Stimulated activated CD8-positive, alpha-beta memory T cell treated with anti-CD3 and anti-CD28 coated beads, Interleukin-2, amount 100 ng/mL, for 48 hours (primary cell): ENCODE measurements at regions not wholly inside any gene's neighbourhood (a gene's known extent, or its start where the extent isn't known, plus 50 kb on each side); places are given as distances from the start of the nearest gene placed in this dataset.
"Not testable (repeated sequence)": the region's sequence is repeated elsewhere in the genome, so short reads cannot be mapped to it uniquely, and the experiment has no call there.

ENCODE experiments used
- DNase-seq, 2 donors: peaks; one replicate each; pipeline ENCODE4 v3.0.0-alpha.2; 2020; ENCODE audit warnings: low read depth in 2 of 2

- no peak for DNase-seq
Measured at GRCh38 chr3:87795701-87796100, 263.1 kb downstream of the CGGBP1 start.

DNA sequence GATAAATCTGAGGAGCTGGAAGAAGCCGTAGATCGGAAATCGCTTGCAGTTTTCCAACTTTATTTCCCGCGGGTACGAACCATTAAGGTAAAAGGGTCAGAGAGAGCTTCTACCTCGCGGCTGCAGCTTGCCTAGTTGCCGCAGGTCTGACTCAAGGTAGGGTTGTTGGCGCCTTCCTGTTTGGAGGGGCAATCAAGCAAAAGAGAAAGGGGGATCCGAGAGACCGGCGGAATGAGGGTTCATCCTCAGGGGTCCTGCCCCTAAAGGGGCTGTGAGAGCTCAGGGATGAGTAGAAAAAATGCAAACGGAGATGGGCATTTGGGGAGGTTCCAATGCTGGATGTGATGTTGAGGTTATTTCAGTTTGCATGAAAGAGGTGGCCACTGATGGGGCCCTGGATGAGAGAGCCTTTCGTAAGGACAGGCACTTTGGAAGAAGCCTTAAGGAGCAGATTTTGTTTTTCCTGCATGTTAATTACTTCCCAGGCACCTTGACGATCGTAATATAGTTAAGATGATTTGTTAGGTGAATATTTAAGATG, 265.4 kb downstream of the CGGBP1 start:
- DNase-seq, result no peak

DNA sequence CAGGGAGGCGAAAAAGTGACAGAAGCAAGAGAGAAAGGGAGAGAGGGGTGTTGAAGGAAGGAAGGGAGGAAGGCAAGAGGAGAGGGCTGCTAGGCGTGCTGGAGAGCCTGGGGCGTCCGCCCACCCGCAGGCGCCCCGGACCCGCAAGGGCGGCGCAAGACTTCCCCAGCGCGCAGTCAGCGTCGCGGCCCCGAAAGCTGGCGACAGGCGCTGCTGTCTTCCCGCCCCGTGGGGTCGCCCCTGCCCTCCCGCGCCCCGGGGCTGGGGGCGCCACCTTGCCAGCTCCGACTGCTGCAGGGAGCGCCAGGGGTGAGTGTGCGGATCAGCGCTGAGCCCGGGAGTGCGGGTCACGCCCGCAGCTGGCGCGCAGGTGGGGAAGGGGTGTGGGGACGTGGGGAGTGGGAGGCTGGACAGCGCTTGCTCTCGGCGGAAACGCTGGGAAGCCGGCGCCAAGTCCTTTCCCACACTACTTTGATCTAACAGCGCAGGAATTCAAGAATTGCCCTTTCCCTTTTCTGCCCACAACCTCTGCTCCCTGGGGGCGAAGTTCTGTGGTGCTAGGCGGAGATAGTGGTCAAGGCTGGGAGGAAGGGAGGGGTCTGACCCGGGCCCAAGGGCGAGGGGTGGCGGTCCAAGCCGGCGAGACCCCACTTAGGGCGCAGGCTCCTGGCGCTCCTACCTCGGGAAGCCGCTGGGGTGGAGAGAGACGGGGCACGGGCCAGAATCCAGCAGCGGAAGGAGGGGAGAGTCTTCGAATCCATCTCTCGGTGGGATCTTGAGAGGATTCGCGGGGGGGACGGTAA, 266.1 kb downstream of the CGGBP1 start, which contains the start of gene HTR1F:
HTR1F (plus strand) TSS at position 173 of the 803 bp plus-strand sequence.
- no peak for DNase-seq

- DNase-seq, result no peak
Measured at GRCh38 chr3:87792198-87792533, 266.6 kb downstream of the CGGBP1 start.

GRCh38 chr3:87791248-87792027, 267.4 kb downstream of the CGGBP1 start:
- DNase-seq, result no peak

- DNase-seq, result not testable (repeated sequence)
Measured at GRCh38 chr3:87789049-87789448, 269.8 kb downstream of the CGGBP1 start.

DNA sequence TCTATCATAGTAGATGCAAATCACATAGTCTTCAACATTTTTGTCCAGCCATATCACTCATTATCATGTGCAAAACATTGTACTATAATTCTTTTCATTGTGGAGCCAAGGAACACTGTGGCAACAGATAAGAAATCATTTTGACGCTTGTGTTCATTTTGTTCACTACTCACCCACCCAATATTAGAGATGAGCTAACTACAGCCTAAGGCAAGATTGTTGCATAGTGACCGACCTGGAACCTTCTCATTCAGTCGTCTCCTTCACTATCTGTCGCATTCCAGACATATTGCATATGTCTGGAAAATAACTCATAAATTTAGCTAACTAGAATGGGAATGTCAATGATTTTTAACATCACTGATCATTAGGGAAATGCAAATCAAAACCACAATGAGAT, 270.3 kb downstream of the CGGBP1 start:
- no peak for DNase-seq

GRCh38 chr3:87780811-87781210, 278.0 kb downstream of the CGGBP1 start:
- DNase-seq, result no peak

- DNase-seq, result no peak
Measured at GRCh38 chr3:87778876-87779275, 279.9 kb downstream of the CGGBP1 start.

DNA sequence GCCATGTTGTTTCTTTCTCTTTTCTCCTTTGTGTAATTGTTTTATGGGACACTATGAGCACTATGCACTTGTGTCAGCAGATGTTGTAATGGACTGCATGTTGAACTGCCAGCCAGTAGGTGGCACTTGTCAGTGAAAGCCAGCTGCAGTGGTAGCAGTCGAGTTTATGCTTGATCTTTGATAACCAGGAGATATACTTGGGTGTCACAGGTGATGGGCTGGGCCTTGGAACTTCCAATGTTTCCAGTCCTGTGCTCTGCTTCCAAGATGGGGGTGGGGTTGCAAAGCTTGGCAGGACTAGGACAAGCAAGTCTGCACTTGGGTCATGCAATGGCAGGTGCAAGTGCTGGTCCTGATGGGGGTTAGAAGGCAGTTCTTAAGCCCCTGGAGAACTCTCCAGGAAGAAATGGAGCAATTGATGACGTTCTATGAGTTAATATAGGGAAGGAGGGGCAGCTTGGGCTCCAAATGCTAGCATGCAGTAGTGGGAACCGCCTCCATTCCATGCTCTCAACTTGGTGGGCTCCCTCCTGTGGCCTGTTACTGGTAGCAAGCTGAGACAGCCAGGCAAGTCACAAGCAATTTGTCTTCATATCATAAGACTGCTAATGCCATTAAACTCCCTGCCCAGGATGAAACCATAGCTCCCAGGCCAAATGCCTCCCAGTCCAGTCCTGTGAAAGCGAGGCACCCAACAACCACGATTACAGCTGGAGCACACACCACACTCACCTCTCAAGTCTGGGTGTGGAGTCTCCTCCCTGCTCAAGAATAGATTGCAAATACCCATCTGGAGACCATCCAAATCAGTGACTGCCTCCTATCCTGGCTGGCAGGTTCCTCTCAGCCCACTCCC, 287.2 kb downstream of the CGGBP1 start:
- no peak for DNase-seq

DNA sequence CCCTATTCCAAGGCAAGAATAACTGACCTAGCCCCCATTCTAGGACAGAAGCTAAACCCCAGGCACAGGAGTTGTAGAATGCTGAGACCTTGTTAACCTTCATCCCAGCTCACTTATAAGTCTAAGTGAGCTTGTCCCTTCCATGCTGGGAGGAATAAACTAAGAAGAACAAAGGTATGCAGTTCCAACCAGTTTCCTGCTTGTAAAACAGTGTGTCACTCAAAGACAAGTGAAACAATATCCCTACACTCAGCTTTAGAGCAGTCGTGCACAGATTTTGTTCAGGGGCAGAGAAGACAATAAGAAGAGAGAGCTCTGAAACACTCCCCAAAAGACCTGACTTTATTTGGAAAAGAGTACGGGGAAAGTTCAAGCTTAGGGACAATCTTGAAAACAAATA, 292.1 kb downstream of the CGGBP1 start:
- DNase-seq, result no peak

- DNase-seq, result no peak
Measured at GRCh38 chr3:87765256-87765655, 293.5 kb downstream of the CGGBP1 start.

GRCh38 chr3:87761795-87762194, 297.0 kb downstream of the CGGBP1 start:
- DNase-seq, result no peak

GRCh38 chr3:87761341-87761740, 297.5 kb downstream of the CGGBP1 start:
- DNase-seq, result no peak

DNA sequence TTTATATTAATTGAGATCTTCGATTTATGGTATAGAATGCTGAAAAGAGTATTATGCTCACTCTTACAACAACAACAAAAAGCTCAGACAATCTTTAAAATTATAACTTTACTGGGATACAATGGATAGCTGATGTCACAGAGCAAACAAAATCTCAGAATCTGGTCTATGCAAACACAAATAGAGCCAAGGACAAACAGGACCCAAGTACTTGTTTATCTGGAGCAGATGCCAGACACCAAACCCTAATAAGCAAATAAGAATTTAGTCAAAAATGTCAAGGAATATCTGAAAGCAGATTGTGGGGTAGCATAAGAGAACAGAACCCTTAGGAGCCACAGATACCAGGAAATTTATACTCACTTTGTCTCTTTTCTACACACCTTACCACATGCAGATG, 302.2 kb downstream of the CGGBP1 start:
- DNase-seq, result no peak

GRCh38 chr3:87755852-87756251, 303.0 kb downstream of the CGGBP1 start:
- no peak for DNase-seq

DNA sequence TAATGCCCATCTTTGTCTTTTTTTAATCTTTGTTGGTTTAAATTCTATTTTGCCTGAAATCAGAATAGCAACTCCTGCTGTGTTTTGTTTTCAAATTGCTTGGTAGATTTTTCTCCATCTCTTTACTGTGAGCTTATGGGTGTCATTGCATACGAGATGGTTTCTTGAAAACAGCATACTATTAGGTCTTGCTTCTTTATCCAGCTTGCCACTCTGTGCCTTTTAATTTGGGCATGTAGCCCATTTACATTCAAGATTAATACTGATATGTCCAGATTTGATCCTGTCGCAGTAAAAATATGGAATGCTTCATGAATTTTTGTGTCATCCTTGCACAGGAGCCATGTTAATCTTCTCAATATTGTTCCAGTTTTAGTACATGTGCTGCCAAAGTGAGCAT, 316.6 kb downstream of the CGGBP1 start:
- no peak for DNase-seq

DNA sequence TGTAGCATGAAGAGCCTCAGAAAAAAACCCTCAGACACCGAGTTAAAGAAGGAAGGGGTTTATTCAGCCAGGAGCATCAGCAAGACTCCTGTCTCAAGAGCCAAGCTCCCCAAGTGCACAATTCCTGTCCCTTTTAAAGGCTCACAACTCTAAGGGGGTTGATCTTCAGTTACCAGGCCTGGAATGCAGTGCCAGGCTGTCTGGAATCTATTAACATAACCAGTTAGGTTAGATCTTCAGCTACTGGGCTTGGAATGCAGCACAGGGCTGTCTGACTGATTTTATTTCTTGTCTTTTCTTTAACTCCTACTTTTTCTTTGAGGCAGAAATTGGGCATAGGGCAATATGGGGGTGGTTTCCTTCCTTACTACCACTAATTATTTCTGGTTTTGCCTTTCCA, 317.9 kb downstream of the CGGBP1 start:
- DNase-seq, result not testable (repeated sequence)

DNA sequence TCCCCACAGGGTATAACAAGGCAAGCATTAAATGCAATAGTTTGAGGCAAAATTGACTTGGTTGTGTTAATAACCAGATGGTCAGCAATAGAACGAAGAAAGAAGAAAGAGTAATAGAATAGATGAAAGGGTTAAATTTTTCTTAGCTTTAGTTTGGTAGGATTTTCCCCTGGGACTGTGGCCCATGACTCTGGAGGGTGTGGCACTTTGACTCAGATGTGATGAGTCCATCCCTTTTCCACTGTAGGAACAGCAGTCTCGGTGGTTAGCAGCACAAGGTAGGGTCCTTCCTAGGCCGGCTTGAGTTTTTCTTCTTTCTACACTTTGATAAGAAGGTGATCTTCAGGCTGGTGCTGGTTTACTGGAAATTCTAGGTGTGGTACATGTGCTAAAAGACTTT, 321.0 kb downstream of the CGGBP1 start:
- DNase-seq, result not testable (repeated sequence)

DNA sequence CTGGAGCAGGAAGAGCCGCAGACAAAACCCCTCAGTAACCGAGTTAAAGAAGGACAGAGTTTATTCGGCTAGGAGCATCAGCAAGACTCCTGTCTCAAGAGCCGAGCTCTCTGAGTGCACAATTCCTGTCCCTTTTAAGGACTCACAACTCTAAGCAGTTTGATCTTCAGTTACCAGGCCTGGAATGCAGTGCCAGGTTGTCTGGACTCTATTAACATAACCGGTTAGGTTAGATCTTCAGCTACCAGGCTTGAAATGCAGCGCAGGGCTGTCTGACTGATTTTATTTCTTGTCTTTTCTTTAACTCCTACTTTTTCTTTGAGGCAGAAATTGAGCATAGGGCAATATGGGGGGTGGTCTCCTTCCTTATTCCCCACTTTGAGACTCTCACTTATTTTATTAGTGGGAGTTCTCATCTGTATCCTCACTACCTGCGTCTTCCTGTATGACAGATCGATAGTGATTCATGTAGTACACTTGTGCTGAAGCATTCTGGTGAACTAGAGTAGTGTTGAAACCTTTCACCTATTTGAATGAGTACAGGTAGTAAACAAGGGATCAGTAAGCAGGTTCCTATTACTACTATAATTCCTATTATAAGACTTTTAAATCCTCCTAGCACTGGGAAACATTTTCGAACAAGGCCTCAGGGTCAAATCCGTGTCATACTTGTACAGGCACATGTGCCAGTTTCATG, 325.0 kb downstream of the CGGBP1 start:
- no peak for DNase-seq

GRCh38 chr3:87732294-87732693, 326.5 kb downstream of the CGGBP1 start:
- DNase-seq, result no peak
